ENCODE measurements at regions not wholly inside any gene's neighbourhood (a gene's known extent, or its start where the extent isn't known, plus 50 kb on each side); places are given as distances from the start of the nearest gene placed in this dataset.

GRCh38 chr1:104720741-104721140 is 971.0 kb downstream of the AMY1C start:
- TF ChIP-seq MAX (IDR thresholded peaks at IDR 0.05; ENCODE audit: insufficient read depth, insufficient read length) (no peak), CTCF (IDR thresholded peaks at IDR 0.05; ENCODE audit: extremely low read depth in 1 of 2, insufficient read depth in 1 of 2, low read depth in 1 of 2, low read length in 2 of 2) (no peak), POLR2AphosphoS5 (IDR thresholded peaks at IDR 0.05; ENCODE audit: insufficient read depth, low read depth, low read length) (no peak), JUN (IDR thresholded peaks at IDR 0.05; ENCODE audit: borderline replicate concordance, insufficient read depth, insufficient read length, low read depth) (no peak), POLR2A (IDR thresholded peaks at IDR 0.05; ENCODE audit: low read depth, low read length) (no peak), MYC (IDR thresholded peaks at IDR 0.05; ENCODE audit: low read depth, low read length) (no peak)

Data from endothelial cell of umbilical vein (primary cell).